ENCODE measurements at regions not wholly inside any gene's neighbourhood (a gene's known extent, or its start where the extent isn't known, plus 50 kb on each side); places are given as distances from the start of the nearest gene placed in this dataset.

- no peak for DNase-seq (ENCODE audit: extremely low spot score)
- no peak overlapping the region for H3K27ac ChIP-seq (replicated peaks in 1 of 4)
- 45% methylated on average over 2 of the region's 2 CpGs for WGBS
- H3K9me3 ChIP-seq: no peaks in the 10 kb centered on the region
- intact Hi-C loops (cut with DNase I): no loop called here
- no peaks in the 10 kb centered on the region for H3K4me1 ChIP-seq
- H3K4me3 ChIP-seq: no peak overlapping the region
- H3K27me3 ChIP-seq: no peaks in the 10 kb centered on the region
- TF ChIP-seq CTCF (IDR thresholded peaks at IDR 0.05) (no peak), POLR2AphosphoS5 (IDR thresholded peaks at IDR 0.05) (no peak), EP300 (IDR thresholded peaks at IDR 0.05) (no peak), POLR2A (IDR thresholded peaks at IDR 0.05; ENCODE audit: low read depth) (no peak)
- H3K36me3 ChIP-seq: no peaks in the 10 kb centered on the region
Observed at GRCh38 chr4:83793481-83793880, 257.6 kb downstream of the GPAT3 start.

GRCh38 chr4:83785891-83786290 lies 250.0 kb downstream of the GPAT3 start:
- Histone ChIP-seq H3K4me1 (no peaks in the 10 kb centered on the region), H3K9me3 (no peaks in the 10 kb centered on the region), H3K36me3 (no peaks in the 10 kb centered on the region), H3K27me3 (no peaks in the 10 kb centered on the region), H3K4me3 (no peak overlapping the region), H3K27ac (replicated peaks in 1 of 4) (no peak overlapping the region)
- WGBS: 68% methylated on average over 1 of the region's 1 CpG
- TF ChIP-seq CTCF (IDR thresholded peaks at IDR 0.05) (no peak), POLR2A (IDR thresholded peaks at IDR 0.05; ENCODE audit: low read depth) (no peak), EP300 (IDR thresholded peaks at IDR 0.05) (no peak), POLR2AphosphoS5 (IDR thresholded peaks at IDR 0.05) (no peak)
- intact Hi-C loops (cut with DNase I): no loop called here
- DNase-seq (ENCODE audit: extremely low spot score): no peak

GRCh38 chr4:83783215-83783614 lies 247.3 kb downstream of the GPAT3 start:
- H3K27me3 ChIP-seq: no peaks in the 10 kb centered on the region
- H3K4me1 ChIP-seq: no peaks in the 10 kb centered on the region
- intact Hi-C loops (cut with DNase I): no loop called here
- TF ChIP-seq POLR2AphosphoS5 (IDR thresholded peaks at IDR 0.05) (no peak), EP300 (IDR thresholded peaks at IDR 0.05) (no peak), CTCF (IDR thresholded peaks at IDR 0.05) (no peak), POLR2A (IDR thresholded peaks at IDR 0.05; ENCODE audit: low read depth) (no peak)
- no peaks in the 10 kb centered on the region for H3K36me3 ChIP-seq
- 100% methylated on average over 1 of the region's 1 CpG for WGBS
- no peak overlapping the region for H3K4me3 ChIP-seq
- no peak for DNase-seq (ENCODE audit: extremely low spot score)
- no peaks in the 10 kb centered on the region for H3K9me3 ChIP-seq
- H3K27ac ChIP-seq (replicated peaks in 1 of 4): no peak overlapping the region

- 88% methylated on average over 6 of the region's 6 CpGs for WGBS
- Histone ChIP-seq H3K27me3 (no peaks in the 10 kb centered on the region), H3K36me3 (no peaks in the 10 kb centered on the region), H3K27ac (replicated peaks in 1 of 4) (no peak overlapping the region), H3K9me3 (no peaks in the 10 kb centered on the region), H3K4me1 (no peaks in the 10 kb centered on the region), H3K4me3 (no peak overlapping the region)
- no peak for DNase-seq (ENCODE audit: extremely low spot score)
- TF ChIP-seq EP300 (IDR thresholded peaks at IDR 0.05) (no peak), POLR2AphosphoS5 (IDR thresholded peaks at IDR 0.05) (no peak), CTCF (IDR thresholded peaks at IDR 0.05) (no peak), POLR2A (IDR thresholded peaks at IDR 0.05; ENCODE audit: low read depth) (no peak)
- intact Hi-C loops (cut with DNase I): no loop called here
Observed at GRCh38 chr4:83782591-83782990, 246.7 kb downstream of the GPAT3 start.

- WGBS: 81% methylated on average over 1 of the region's 1 CpG
- Histone ChIP-seq H3K4me3 (no peak overlapping the region), H3K27ac (replicated peaks in 1 of 4) (no peak overlapping the region), H3K36me3 (no peaks in the 10 kb centered on the region), H3K4me1 (no peaks in the 10 kb centered on the region), H3K9me3 (no peaks in the 10 kb centered on the region), H3K27me3 (no peaks in the 10 kb centered on the region)
- DNase-seq (ENCODE audit: extremely low spot score): no peak
- intact Hi-C loops (cut with DNase I): no loop called here
- TF ChIP-seq POLR2AphosphoS5 (IDR thresholded peaks at IDR 0.05) (no peak), EP300 (IDR thresholded peaks at IDR 0.05) (no peak), POLR2A (IDR thresholded peaks at IDR 0.05; ENCODE audit: low read depth) (no peak), CTCF (IDR thresholded peaks at IDR 0.05) (no peak)
Observed at GRCh38 chr4:83781434-83781833, 245.5 kb downstream of the GPAT3 start.
